Effector memory CD4-positive, alpha-beta T cell (primary cell): ENCODE measurements at regions not wholly inside any gene's neighbourhood (a gene's known extent, or its start where the extent isn't known, plus 50 kb on each side); places are given as distances from the start of the nearest gene placed in this dataset.

Source experiments
- DNase-seq, 3 donors: peaks; one replicate each; pipeline ENCODE4 v3.0.0-alpha.2; 2020
- H3K27ac ChIP-seq: 2 replicates; pipeline ENCODE4 v1.7.0; 2013; ENCODE audit warnings: mild to moderate bottlenecking, low read length, moderate library complexity; ENCODE audit not compliant: insufficient read depth, poor library complexity, severe bottlenecking
- H3K27me3 ChIP-seq: replicated peaks from 2 replicates; pipeline ENCODE4 v1.7.0; 2013; ENCODE audit warnings: mild to moderate bottlenecking, low read length; ENCODE audit not compliant: insufficient read depth, control insufficient read depth, poor library complexity, severe bottlenecking
- H3K36me3 ChIP-seq: 2 replicates; pipeline ENCODE4 v1.7.0; 2013; ENCODE audit warnings: mild to moderate bottlenecking, low read length, moderate library complexity; ENCODE audit not compliant: control insufficient read depth, insufficient read depth
- H3K4me1 ChIP-seq: 2 replicates; pipeline ENCODE4 v1.7.0; 2013; ENCODE audit warnings: low read length, mild to moderate bottlenecking; ENCODE audit not compliant: control insufficient read depth, insufficient read depth, poor library complexity, severe bottlenecking
- H3K4me3 ChIP-seq: 2 replicates; pipeline ENCODE4 v1.7.0; 2013; ENCODE audit warnings: low read length, low read depth, mild to moderate bottlenecking; ENCODE audit not compliant: insufficient read depth, poor library complexity, severe bottlenecking
- H3K9me3 ChIP-seq: 2 replicates; pipeline ENCODE4 v1.7.0; 2013; ENCODE audit warnings: mild to moderate bottlenecking, low read length, moderate library complexity; ENCODE audit not compliant: control insufficient read depth

- Histone ChIP-seq H3K4me3 (no peak overlapping the region), H3K36me3 (no peaks in the 10 kb centered on the region), H3K27me3 (no peaks in the 10 kb centered on the region), H3K27ac (no peak overlapping the region), H3K4me1 (no peaks in the 10 kb centered on the region), H3K9me3 (no peaks in the 10 kb centered on the region)
- no peak for DNase-seq
Measured at GRCh38 chr7:13532028-13532753, 457.3 kb downstream of the ETV1 start.

GRCh38 chr7:13538669-13539068 lies 450.8 kb downstream of the ETV1 start:
- H3K36me3 ChIP-seq: no peaks in the 10 kb centered on the region
- H3K27me3 ChIP-seq: no peaks in the 10 kb centered on the region
- no peak overlapping the region for H3K27ac ChIP-seq
- H3K4me1 ChIP-seq: no peaks in the 10 kb centered on the region
- H3K4me3 ChIP-seq: no peak overlapping the region
- no peak for DNase-seq
- no peaks in the 10 kb centered on the region for H3K9me3 ChIP-seq

- Histone ChIP-seq H3K36me3 (no peaks in the 10 kb centered on the region), H3K4me1 (no peaks in the 10 kb centered on the region), H3K9me3 (no peaks in the 10 kb centered on the region), H3K27ac (no peak overlapping the region), H3K4me3 (no peak overlapping the region), H3K27me3 (no peaks in the 10 kb centered on the region)
- DNase-seq: no peak
Measured at GRCh38 chr7:13540429-13540828, 449.0 kb downstream of the ETV1 start.

- Histone ChIP-seq H3K27ac (no peak overlapping the region), H3K27me3 (no peaks in the 10 kb centered on the region), H3K9me3 (no peaks in the 10 kb centered on the region), H3K4me1 (no peaks in the 10 kb centered on the region), H3K4me3 (no peak overlapping the region), H3K36me3 (no peaks in the 10 kb centered on the region)
- no peak for DNase-seq
Measured at GRCh38 chr7:13541326-13541725, 448.1 kb downstream of the ETV1 start.

GRCh38 chr7:13542451-13542850 lies 447.0 kb downstream of the ETV1 start:
- DNase-seq: no peak
- H3K9me3 ChIP-seq: no peaks in the 10 kb centered on the region
- H3K4me1 ChIP-seq: no peaks in the 10 kb centered on the region
- H3K4me3 ChIP-seq: no peak overlapping the region
- H3K36me3 ChIP-seq: no peaks in the 10 kb centered on the region
- no peak overlapping the region for H3K27ac ChIP-seq
- no peaks in the 10 kb centered on the region for H3K27me3 ChIP-seq

- DNase-seq: no peak
- Histone ChIP-seq H3K9me3 (no peaks in the 10 kb centered on the region), H3K4me3 (no peak overlapping the region), H3K36me3 (no peaks in the 10 kb centered on the region), H3K4me1 (no peaks in the 10 kb centered on the region), H3K27ac (no peak overlapping the region), H3K27me3 (no peaks in the 10 kb centered on the region)
Measured at GRCh38 chr7:13551503-13551902, 438.0 kb downstream of the ETV1 start.

- Histone ChIP-seq H3K27me3 (no peaks in the 10 kb centered on the region), H3K4me3 (no peak overlapping the region), H3K36me3 (no peaks in the 10 kb centered on the region), H3K9me3 (no peaks in the 10 kb centered on the region), H3K4me1 (no peaks in the 10 kb centered on the region), H3K27ac (no peak overlapping the region)
- no peak for DNase-seq
Measured at GRCh38 chr7:13560441-13560840, 429.0 kb downstream of the ETV1 start.

- H3K4me1 ChIP-seq: no peaks in the 10 kb centered on the region
- DNase-seq: no peak
- no peak overlapping the region for H3K4me3 ChIP-seq
- H3K9me3 ChIP-seq: no peaks in the 10 kb centered on the region
- no peaks in the 10 kb centered on the region for H3K27me3 ChIP-seq
- no peak overlapping the region for H3K27ac ChIP-seq
- H3K36me3 ChIP-seq: no peaks in the 10 kb centered on the region
Measured at GRCh38 chr7:13563257-13563656, 426.2 kb downstream of the ETV1 start.

- Histone ChIP-seq H3K27ac (no peak overlapping the region), H3K4me3 (no peak overlapping the region), H3K36me3 (no peaks in the 10 kb centered on the region), H3K4me1 (no peaks in the 10 kb centered on the region), H3K9me3 (no peaks in the 10 kb centered on the region), H3K27me3 (no peaks in the 10 kb centered on the region)
- DNase-seq: no peak
Measured at GRCh38 chr7:13563680-13564079, 425.8 kb downstream of the ETV1 start.

GRCh38 chr7:13577566-13578145 lies 411.8 kb downstream of the ETV1 start:
- DNase-seq: no peak
- H3K9me3 ChIP-seq: no peaks in the 10 kb centered on the region
- no peaks in the 10 kb centered on the region for H3K36me3 ChIP-seq

More at GRCh38 chr7:13577566-13578145, 411.8 kb downstream of the ETV1 start:
- H3K4me1 ChIP-seq: no peaks in the 10 kb centered on the region
- H3K4me3 ChIP-seq: no peak overlapping the region
- H3K27ac ChIP-seq: no peak overlapping the region
- no peaks in the 10 kb centered on the region for H3K27me3 ChIP-seq
